AG04450 (cell line): ENCODE measurements at regions not wholly inside any gene's neighbourhood (a gene's known extent, or its start where the extent isn't known, plus 50 kb on each side); places are given as distances from the start of the nearest gene placed in this dataset.

Experiments used
- CTCF ChIA-PET: fragments of 300-600, 350-600 bp; formaldehyde crosslinking; extraction: SDS; loops from one replicate; lab custom pipeline; 2022; ENCODE audit warnings: antibody characterized with exemption, inconsistent platforms; lab: Charles Lee
- POLR2A ChIA-PET: fragments of 350-600 bp; formaldehyde crosslinking; extraction: SDS; loops from one replicate; lab custom pipeline; 2021; ENCODE audit warnings: antibody characterized with exemption, inconsistent platforms; lab: Yijun Ruan, JAX
- DNase-seq: peaks from one replicate; pipeline ENCODE4 v3.0.0-alpha.2; 2011; ENCODE audit warnings: low read depth, low spot score
- H3K27ac ChIP-seq: one replicate; pipeline ENCODE4 v1.5.1; 2012; ENCODE audit warnings: low read depth, low read length, control low read depth
- H3K27me3 ChIP-seq: one replicate; pipeline ENCODE4 v1.6.0; 2012; ENCODE audit warnings: low read length; ENCODE audit not compliant: control insufficient read depth, insufficient read depth
- H3K4me3 ChIP-seq: 2 replicates; pipeline ENCODE4 v1.5.1; 2011; ENCODE audit warnings: mild to moderate bottlenecking, low read depth, low read length, control low read depth
- H3K9me3 ChIP-seq: 2 replicates; pipeline ENCODE4 v1.5.1; 2012; ENCODE audit warnings: low read length; ENCODE audit not compliant: control insufficient read depth, insufficient read depth
- TF ChIP-seq, protein P1 (sequence below): IDR thresholded peaks from 2 replicates; pipeline ENCODE4 v1.5.1; 2011; ENCODE audit warnings: low read depth, low read length, control low read depth, inconsistent platforms

DNA sequence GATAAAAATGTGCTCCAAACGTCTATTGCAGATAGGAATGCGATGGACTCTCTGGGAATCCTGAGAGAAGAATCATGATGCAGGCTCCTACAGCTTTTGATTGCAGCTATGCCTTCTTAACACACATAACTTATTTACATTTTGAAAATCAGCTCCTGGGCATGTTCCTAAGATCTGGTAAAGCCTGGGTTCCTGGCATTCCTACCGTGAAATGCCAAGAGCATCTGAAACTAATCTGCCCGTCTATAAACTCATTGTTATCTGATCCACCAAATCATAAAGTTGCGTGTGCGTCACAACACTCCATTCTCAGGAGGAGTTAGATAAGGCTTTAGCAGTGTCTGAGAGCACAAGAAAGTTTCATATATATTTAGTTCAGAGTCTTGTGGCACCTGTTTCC is 79.0 kb upstream of the VGLL3 start:
- CTCF ChIA-PET = no interaction called here
- no peak overlapping the region for H3K27ac ChIP-seq
- H3K4me3 ChIP-seq = no peak overlapping the region
- no peaks in the 10 kb centered on the region for H3K27me3 ChIP-seq
- no peak for DNase-seq
- TF ChIP-seq, protein P1, sequence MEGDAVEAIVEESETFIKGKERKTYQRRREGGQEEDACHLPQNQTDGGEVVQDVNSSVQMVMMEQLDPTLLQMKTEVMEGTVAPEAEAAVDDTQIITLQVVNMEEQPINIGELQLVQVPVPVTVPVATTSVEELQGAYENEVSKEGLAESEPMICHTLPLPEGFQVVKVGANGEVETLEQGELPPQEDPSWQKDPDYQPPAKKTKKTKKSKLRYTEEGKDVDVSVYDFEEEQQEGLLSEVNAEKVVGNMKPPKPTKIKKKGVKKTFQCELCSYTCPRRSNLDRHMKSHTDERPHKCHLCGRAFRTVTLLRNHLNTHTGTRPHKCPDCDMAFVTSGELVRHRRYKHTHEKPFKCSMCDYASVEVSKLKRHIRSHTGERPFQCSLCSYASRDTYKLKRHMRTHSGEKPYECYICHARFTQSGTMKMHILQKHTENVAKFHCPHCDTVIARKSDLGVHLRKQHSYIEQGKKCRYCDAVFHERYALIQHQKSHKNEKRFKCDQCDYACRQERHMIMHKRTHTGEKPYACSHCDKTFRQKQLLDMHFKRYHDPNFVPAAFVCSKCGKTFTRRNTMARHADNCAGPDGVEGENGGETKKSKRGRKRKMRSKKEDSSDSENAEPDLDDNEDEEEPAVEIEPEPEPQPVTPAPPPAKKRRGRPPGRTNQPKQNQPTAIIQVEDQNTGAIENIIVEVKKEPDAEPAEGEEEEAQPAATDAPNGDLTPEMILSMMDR = no peak
- POLR2A ChIA-PET = no interaction called here
- no peaks in the 10 kb centered on the region for H3K9me3 ChIP-seq

DNA sequence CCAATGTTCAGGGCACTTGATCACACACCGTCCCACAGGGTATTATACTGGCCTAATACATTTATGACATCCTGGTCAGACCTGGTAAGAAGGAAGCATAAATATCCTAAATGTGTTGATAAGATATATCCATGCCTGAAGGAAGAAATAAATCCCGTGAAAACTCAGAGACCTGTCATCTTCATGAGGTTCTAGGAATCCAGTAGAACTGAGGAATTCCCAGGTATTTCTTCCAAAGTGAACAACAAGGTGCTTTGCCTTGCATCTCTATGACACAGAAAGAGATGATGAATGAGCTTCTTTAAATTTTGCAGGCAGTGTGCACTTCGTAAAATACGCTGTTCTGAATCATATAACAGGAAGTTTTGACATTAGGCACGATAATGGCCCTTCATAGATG is 78.1 kb upstream of the VGLL3 start:
- TF ChIP-seq, protein P1 = no peak
- no peak overlapping the region for H3K27ac ChIP-seq
- H3K27me3 ChIP-seq = no peaks in the 10 kb centered on the region
- no peaks in the 10 kb centered on the region for H3K9me3 ChIP-seq
- CTCF ChIA-PET = no interaction called here
- DNase-seq = no peak
- POLR2A ChIA-PET = no interaction called here
- no peak overlapping the region for H3K4me3 ChIP-seq

DNA sequence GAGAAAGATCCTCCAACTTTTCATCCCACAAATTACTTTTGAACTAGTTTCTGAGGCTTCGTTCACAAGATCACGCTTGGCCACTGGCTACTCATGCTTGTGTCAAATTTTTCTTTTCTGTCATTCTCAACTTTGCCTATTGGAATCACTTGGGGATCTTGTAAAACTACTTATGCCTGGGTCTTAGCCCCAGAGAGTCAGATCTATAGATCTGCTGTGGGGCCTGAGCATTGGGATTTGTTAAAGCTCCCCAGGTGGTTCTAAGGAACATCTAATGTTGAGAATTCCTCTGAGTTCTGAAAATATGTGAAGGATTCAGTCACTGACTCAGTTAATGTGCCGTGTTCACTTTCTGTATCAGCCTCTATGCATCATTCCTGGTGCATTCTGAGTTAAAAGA is 71.7 kb upstream of the VGLL3 start:
- Histone ChIP-seq H3K4me3 (no peak overlapping the region), H3K9me3 (no peaks in the 10 kb centered on the region), H3K27me3 (no peaks in the 10 kb centered on the region), H3K27ac (no peak overlapping the region)
- DNase-seq = no peak
- ChIA-PET CTCF (interaction anchor here (1.9 kb wide), 1 partner anchor 8 kb away, joined by 6 read pairs; no protein-coding TSS in a partner anchor), POLR2A (no interaction called here)
- TF ChIP-seq, protein P1 = no peak

DNA sequence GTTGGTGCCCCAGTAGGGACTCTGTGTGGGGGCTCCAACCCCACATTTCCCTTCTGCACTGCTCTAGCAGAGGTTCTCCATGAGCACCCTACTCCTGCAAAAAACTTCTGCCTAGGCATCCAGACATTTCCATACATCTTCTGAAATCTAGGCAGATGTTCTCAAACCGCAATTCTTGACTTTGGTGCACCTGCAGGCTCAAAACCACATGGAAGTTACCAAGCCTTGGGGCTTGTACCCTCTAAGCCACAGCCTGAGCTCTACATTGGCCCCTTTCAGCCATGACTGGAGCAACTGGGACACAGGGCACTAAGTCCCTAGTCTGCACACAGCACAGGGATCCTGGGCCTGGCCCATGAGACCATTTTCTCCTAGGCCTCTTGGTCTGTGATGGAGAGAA is 66.5 kb upstream of the VGLL3 start:
- TF ChIP-seq, protein P1 = no peak
- CTCF ChIA-PET = no interaction called here

DNA sequence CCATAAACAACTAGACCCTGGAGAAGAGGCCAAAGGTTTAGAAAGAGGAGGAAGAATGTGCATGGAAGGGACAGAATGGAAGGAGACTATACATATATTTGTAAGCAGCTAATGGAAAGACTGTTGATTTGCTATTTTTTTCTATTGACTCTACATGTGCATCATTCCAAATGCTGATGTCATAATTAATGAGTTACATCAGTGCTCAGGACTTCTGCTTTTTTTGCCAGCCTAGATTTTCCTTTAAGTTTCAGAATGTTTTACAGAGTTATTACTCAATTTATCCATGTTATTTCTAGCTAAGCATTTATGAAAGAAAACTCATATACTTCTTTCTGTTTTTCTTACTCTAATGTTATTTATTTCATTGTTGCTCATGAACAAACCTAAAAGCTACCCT is 62.6 kb upstream of the VGLL3 start:
- ChIA-PET POLR2A (no interaction called here), CTCF (interaction anchor here (1.4 kb wide), 1 partner anchor 10 kb away, joined by 6 read pairs; no protein-coding TSS in a partner anchor)
- H3K27ac ChIP-seq = no peak overlapping the region
- H3K4me3 ChIP-seq = no peak overlapping the region
- TF ChIP-seq, protein P1 = no peak
- no peaks in the 10 kb centered on the region for H3K9me3 ChIP-seq
- no peaks in the 10 kb centered on the region for H3K27me3 ChIP-seq
- DNase-seq = no peak

More for the DNA sequence above, 66.5 kb upstream of the VGLL3 start:
- DNase-seq = no peak
- POLR2A ChIA-PET = no interaction called here
- Histone ChIP-seq H3K27me3 (no peaks in the 10 kb centered on the region), H3K9me3 (no peaks in the 10 kb centered on the region), H3K27ac (no peak overlapping the region), H3K4me3 (no peak overlapping the region)
